Activated T-cell treated with anti-CD3 and anti-CD28 coated beads, Interleukin-2, amount 50 U/mL, for 72 hours (primary cell): ENCODE measurements at regions not wholly inside any gene's neighbourhood (a gene's known extent, or its start where the extent isn't known, plus 50 kb on each side); places are given as distances from the start of the nearest gene placed in this dataset.

Experiments
- ATAC-seq, 2 donors: fragments of 150-1000 bp; cut with Tn5 transposase; replicated peaks in 1 of 2; 2 replicates each; pipeline ENCODE4 v1.10.0; 2021; ENCODE audit warnings: moderate library complexity in 2 of 2, mild to moderate bottlenecking in 1 of 2
- DNase-seq, 2 donors: peaks; one replicate each; pipeline ENCODE4 v3.0.0; 2021 to 2022; ENCODE audit warnings: mixed read lengths in 1 of 2
- H3K27ac Mint-ChIP-seq: one replicate; pipeline ENCODE4 v1.8.0; 2022; ENCODE audit warnings: mild to moderate bottlenecking, moderate library complexity, mixed read lengths
- H3K27me3 Mint-ChIP-seq: one replicate; pipeline ENCODE4 v1.8.0; 2022; ENCODE audit warnings: low read depth, mixed read lengths
- H3K36me3 Mint-ChIP-seq, 2 donors: one replicate each; pipeline ENCODE4 v1.8.0; 2022; ENCODE audit warnings: mixed read lengths in 2 of 2, mild to moderate bottlenecking in 1 of 2; ENCODE audit not compliant: insufficient read depth in 2 of 2
- H3K4me1 Mint-ChIP-seq: one replicate; pipeline ENCODE4 v1.8.0; 2022; ENCODE audit warnings: low read depth, mixed read lengths
- H3K4me3 Mint-ChIP-seq, 2 donors: one replicate each; pipeline ENCODE4 v1.8.0; 2022; ENCODE audit warnings: mild to moderate bottlenecking in 2 of 2, mixed read lengths in 2 of 2, moderate library complexity in 2 of 2
- H3K9me3 Mint-ChIP-seq, 2 donors: one replicate each; pipeline ENCODE4 v1.8.0; 2022; ENCODE audit warnings: mixed read lengths in 2 of 2

DNA sequence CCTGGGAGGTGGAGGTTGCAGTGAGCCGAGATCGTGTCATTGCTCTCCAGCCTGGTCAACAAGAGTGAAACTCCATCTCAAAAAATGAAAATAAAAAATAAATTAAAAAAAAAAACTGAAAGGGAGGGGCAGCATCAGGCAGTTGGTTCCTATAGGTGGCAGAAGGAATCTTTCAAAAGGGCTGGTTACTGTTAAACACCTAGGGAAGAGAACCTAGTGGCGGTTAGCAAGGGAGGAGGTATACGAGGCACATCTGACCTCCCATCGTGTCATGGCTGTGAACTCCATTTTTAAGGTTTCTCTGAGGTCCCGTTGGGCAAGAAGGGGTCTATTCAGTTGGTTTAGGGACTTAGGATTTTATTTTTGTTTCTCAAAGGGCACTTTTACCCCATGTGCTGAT is 150.1 kb downstream of the SLC7A11 start:
- no peak for DNase-seq
- no peaks in the 10 kb centered on the region for H3K36me3 Mint-ChIP-seq
- H3K27ac Mint-ChIP-seq, result no peak overlapping the region
- no peaks in the 10 kb centered on the region for H3K4me1 Mint-ChIP-seq
- H3K9me3 Mint-ChIP-seq, result no peaks in the 10 kb centered on the region
- H3K27me3 Mint-ChIP-seq, result peaks cover 7% of the 10 kb centered on the region
- H3K4me3 Mint-ChIP-seq, result no peak overlapping the region
- no peak for ATAC-seq

DNA sequence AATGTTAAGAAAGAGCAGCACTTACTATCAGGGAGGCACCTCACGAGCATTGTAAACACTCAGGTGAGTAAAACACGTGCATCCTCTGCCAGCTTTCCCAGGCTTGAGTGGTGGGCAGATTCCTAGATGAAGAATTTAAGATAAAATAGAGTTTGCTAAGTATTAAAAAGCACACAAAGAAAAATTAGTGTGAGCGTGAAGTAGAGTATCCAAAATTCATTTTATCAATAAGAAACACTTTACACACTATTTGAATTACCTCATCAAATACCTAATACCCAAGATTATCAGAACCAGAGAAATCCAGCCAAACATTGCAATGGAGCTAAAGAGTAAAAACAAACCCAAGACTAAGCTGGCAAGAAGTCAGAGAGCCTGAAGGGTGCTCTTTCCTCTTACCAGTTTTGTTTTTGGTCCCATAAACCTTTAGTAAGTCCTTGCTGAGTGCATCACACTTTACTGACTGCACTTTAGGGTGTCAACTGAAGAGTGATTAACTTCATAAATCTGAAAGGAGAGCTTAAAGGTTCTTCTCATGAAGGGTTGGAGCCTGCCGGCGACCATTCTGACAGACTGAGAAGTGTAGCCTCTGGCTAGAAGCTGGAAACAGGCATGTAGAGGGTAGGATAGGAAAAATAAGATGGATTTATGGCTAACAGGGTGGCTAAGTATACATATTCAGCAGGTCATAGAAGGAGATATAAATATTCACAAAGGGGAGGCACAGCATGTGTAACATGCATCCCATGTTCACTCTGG is 151.1 kb downstream of the SLC7A11 start:
- peaks cover 7% of the 10 kb centered on the region for H3K27me3 Mint-ChIP-seq
- DNase-seq (no peak), ATAC-seq (no peak)
- H3K9me3 Mint-ChIP-seq, result no peaks in the 10 kb centered on the region
- H3K4me3 Mint-ChIP-seq, result no peak overlapping the region
- H3K4me1 Mint-ChIP-seq, result no peaks in the 10 kb centered on the region
- no peaks in the 10 kb centered on the region for H3K36me3 Mint-ChIP-seq
- H3K27ac Mint-ChIP-seq, result no peak overlapping the region

DNA sequence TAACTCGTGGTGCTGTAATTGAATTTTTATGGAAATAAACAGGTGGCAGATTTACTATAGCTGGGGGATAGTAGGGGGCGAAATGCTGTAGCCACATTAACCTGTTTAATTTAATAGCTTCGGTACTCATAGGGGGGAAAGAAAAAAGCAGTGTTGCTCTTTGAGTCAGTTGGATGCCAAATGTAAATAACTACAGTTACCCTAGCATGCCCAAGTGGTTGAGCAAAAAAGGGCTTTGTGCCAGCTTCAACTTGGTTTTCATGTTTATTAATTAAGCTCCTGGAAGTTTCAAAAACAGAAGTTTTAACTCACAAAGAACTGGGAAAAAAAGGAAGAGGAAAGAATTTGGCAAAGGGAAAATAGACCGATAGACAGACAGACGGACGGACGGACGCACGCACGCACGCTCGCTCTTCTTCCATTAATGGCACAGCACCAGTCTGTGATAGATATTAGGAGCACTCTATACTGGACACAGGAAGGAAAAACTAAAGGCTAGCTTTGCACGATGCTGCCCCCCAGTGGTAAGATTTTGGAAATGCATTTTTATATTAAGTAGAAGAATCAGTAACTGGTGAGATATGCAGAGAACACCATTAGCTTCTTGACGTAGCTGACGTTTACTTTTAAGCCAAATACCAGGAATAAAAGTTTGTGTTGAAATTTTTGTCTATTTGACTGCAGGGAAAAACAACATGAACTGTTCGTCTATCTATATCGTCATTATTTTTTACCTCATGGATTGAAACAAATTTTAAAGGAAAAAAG is 151.8 kb downstream of the SLC7A11 start:
- peaks cover 7% of the 10 kb centered on the region for H3K27me3 Mint-ChIP-seq
- H3K27ac Mint-ChIP-seq, result no peak overlapping the region
- H3K9me3 Mint-ChIP-seq, result no peaks in the 10 kb centered on the region
- peak; percentile 10 to 40 for DNase-seq
- H3K4me1 Mint-ChIP-seq, result no peaks in the 10 kb centered on the region
- no peak overlapping the region for H3K4me3 Mint-ChIP-seq
- H3K36me3 Mint-ChIP-seq, result no peaks in the 10 kb centered on the region
- no peak for ATAC-seq

DNA sequence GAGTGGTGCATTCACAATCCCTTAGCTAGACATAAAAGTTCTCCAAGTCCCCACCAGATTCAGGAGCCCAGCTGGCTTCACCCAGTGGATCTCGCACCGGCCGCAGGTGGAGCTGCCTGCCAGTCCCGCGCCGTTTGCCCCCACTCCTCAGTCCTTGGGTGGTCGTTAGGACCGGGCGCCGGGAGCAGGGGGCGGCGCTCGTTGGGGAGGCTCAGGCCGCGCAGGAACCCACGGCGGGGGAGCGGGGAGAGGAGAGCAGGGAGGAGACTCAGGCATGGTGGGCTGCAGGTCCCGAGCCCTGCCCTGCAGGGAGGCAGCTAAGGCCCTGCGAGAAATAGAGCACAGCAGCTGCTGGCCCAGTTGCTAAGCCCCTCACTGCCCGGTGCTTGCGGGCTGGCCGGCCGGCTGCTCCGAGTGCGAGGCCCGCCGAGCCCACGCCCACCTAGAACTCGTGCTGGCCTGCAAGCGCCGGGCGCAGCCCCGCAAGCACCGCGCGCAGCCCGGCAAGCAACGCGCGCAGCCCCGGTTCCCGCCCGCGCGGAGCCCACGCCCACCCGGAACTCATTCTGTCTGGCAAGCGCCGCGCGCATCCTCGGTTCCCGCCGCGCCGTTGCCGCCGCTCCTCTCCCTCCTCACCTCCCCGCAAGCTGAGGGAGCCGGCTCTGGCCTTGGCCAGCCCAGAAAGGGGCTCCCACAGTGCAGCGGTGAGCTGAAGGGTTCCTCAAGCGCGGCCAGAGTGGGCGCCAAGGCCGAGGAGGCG is 153.5 kb downstream of the SLC7A11 start:
- Mint-ChIP-seq H3K27me3 (peaks cover 7% of the 10 kb centered on the region), H3K36me3 (no peaks in the 10 kb centered on the region), H3K4me1 (no peaks in the 10 kb centered on the region), H3K4me3 (no peak overlapping the region), H3K27ac (no peak overlapping the region), H3K9me3 (no peaks in the 10 kb centered on the region)
- no peak for ATAC-seq
- DNase-seq, result no peak

DNA sequence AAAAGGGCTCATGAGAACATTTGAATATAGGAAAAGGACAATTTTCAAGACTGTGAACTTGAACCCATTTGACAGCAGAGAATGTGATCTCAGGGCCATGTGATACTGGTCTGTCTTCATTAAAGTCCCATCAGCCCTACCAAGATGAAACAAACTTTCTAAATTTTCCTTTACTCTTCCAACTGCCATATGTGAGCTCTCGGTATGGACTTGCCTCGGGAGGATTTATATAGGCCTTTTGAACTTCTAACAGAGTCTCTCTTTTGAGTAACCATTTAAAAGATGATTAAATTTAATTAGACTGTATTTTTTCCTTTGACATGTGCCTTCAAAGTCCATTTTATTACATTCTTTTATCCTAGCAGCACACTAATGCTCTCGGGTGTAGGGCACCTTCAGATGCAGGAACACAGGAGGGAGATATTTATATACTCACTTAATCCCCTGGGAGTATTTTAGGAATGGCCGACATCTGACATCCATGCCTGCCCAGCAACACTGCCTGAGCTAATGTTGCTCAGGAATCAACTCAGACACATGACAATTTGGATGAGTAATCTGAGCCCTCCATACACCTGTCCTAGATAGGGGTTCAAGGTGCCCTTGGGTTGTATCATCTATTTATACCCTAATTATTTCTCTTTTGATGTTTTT is 155.0 kb downstream of the SLC7A11 start:
- no peak for DNase-seq
- no peaks in the 10 kb centered on the region for H3K27me3 Mint-ChIP-seq
- H3K27ac Mint-ChIP-seq, result no peak overlapping the region
- H3K9me3 Mint-ChIP-seq, result no peaks in the 10 kb centered on the region
- no peak overlapping the region for H3K4me3 Mint-ChIP-seq
- no peak for ATAC-seq
- no peaks in the 10 kb centered on the region for H3K36me3 Mint-ChIP-seq
- no peaks in the 10 kb centered on the region for H3K4me1 Mint-ChIP-seq

DNA sequence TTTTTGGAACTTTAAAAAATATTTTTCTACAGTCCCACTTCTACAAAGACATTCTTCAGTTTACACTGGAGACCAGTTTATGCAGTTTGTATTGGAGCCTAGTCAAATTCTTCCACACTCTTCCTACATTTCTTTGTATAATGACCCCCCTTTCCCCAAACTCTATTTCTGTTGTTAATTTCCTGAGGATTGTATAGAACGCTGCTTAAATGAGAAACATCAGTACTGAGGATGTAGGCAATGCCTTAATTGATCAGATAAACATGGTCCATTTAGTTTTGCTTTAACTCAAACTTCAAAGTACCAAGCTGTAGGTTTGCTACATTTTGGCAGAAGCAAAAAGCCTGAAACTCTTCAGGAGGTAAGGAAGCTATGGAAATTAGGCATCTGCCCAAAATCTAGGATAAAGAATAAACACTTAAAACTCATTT is 155.5 kb downstream of the SLC7A11 start:
- Mint-ChIP-seq H3K9me3 (no peaks in the 10 kb centered on the region), H3K4me1 (no peaks in the 10 kb centered on the region), H3K27me3 (no peaks in the 10 kb centered on the region), H3K36me3 (no peaks in the 10 kb centered on the region), H3K4me3 (no peak overlapping the region), H3K27ac (no peak overlapping the region)
- DNase-seq (no peak), ATAC-seq (no peak)

DNA sequence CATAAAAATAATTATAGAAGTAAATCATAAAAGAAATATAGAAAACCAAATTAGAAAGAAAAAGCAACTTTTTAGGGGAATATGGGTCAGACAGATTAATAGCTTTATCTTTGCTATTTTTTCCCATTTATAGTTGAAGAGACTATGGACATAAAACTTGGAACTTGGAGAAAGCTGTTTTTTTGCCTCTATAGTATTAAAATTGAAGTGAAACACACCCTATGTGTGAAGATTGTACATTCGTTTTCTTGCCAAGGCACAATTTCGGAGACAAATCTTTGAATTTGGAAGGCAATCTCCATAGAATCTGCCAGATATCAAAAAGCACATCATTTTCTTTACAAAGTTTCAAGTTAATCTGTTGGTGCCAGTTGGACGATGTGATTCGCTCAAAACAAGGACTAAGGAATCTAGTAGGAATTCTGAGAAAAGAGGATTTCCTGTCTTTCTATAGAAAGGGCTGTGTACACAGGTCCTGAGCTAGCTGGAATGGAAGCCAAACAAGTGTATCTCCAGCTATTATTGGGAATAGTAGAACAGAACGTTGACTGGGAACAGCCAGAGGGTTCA is 156.3 kb downstream of the SLC7A11 start:
- H3K36me3 Mint-ChIP-seq, result no peaks in the 10 kb centered on the region
- no peak overlapping the region for H3K27ac Mint-ChIP-seq
- no peak for DNase-seq
- no peak overlapping the region for H3K4me3 Mint-ChIP-seq
- no peaks in the 10 kb centered on the region for H3K27me3 Mint-ChIP-seq
- no peaks in the 10 kb centered on the region for H3K9me3 Mint-ChIP-seq
- H3K4me1 Mint-ChIP-seq, result no peaks in the 10 kb centered on the region
- no peak for ATAC-seq

DNA sequence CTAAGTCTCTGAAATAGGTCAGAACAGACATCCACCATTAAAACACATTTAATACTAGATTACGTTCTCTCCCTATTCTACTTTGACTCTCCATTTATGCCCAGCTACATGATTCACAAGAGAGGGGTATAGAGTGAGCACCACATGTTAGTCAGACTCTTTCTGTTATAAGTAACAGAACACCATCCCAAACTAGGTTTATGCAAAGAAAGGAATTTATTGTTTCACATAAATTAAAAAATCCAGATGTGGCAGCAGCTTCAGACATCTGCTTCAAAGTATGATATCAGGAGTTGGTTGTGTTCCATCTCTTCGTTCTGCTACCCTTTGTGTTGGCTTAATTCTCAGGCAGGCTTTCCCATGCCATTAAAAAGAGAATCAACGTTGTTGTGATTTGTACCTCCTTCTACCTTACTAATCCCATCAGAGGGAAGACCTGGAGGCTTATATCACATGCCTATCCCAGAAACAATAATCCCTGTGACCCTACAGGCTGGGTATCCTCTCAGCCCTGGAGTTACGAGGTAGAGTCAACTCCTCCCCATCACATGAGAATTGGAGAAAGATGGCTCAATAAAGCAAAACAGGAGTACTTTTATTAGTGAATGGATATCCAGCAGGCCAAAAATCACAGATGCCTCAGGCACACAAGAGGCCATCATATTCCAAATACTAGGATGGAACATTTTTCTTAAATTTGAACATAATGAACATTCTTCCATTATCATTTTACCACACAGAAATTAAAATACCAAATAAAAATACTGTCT is 163.2 kb downstream of the SLC7A11 start:
- ATAC-seq, result no peak
- H3K4me1 Mint-ChIP-seq, result no peaks in the 10 kb centered on the region
- H3K27me3 Mint-ChIP-seq, result no peaks in the 10 kb centered on the region
- no peaks in the 10 kb centered on the region for H3K9me3 Mint-ChIP-seq
- no peak overlapping the region for H3K4me3 Mint-ChIP-seq
- no peaks in the 10 kb centered on the region for H3K36me3 Mint-ChIP-seq
- H3K27ac Mint-ChIP-seq, result no peak overlapping the region
- no peak for DNase-seq

DNA sequence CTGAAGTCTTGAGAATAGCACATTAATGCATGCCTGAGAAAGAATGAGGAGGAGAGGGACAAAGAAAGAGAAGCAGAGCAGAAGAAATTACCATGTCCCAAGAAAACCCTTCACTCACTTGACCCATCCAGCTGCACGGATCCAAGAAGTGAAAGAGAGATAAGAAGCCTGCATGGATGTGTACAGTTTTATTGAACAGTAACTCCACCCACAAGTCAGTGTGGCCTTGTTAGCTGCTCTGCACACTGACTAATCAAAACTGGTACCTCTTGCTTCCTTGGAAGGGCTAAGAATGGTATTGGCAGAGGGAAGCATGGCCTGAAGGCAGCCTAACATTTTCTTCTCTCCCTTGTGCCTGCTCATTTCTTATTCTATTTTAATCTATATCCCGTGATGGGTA is 163.9 kb downstream of the SLC7A11 start:
- no peak for DNase-seq
- H3K9me3 Mint-ChIP-seq, result no peaks in the 10 kb centered on the region

DNA sequence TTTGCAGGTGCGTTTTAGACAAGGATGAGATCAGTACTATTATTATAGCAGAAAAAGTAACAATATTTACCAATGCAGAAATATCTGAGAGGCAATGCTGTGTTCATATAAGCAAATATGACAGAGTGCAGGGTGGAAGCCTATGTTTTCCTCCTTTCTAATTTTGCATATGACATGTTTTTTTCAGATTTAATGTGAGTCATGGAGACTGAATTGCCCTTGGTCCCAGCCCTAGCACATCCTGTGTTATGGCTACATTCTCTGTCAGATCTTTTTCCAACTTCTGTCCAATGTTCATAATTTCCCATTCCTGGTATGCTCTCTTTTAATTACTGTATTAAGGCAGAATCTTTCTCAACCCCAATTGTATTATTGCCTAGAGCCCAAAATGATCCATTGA is 165.6 kb downstream of the SLC7A11 start:
- Mint-ChIP-seq H3K36me3 (no peaks in the 10 kb centered on the region), H3K27ac (no peak overlapping the region), H3K4me3 (no peak overlapping the region), H3K4me1 (no peaks in the 10 kb centered on the region), H3K9me3 (no peaks in the 10 kb centered on the region), H3K27me3 (no peaks in the 10 kb centered on the region)
- ATAC-seq (no peak), DNase-seq (no peak)

More for the DNA sequence above, 163.9 kb downstream of the SLC7A11 start:
- H3K36me3 Mint-ChIP-seq, result no peaks in the 10 kb centered on the region
- H3K27me3 Mint-ChIP-seq, result no peaks in the 10 kb centered on the region
- H3K4me1 Mint-ChIP-seq, result no peaks in the 10 kb centered on the region
- no peak overlapping the region for H3K4me3 Mint-ChIP-seq
- no peak overlapping the region for H3K27ac Mint-ChIP-seq
- no peak for ATAC-seq

DNA sequence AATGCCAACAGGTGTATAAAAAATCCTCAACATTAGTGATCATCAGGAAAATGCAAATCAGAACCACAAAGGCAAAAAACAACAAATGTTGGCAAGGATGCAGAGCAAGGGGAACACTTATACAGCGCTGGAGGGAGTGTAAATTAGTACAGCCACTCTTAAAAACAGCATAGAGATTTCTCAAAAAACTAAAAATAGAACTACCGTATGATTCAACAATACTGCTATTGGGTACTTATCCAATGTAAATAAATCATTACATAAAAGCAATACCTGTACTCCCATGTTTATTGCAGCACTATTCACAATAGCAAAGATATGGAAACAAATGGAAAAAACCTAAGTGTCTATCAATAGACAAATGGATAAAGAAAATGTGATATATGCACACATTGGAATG is 171.3 kb downstream of the SLC7A11 start:
- Mint-ChIP-seq H3K4me3 (no peak overlapping the region), H3K4me1 (no peaks in the 10 kb centered on the region)
- DNase-seq, result no peak

DNA sequence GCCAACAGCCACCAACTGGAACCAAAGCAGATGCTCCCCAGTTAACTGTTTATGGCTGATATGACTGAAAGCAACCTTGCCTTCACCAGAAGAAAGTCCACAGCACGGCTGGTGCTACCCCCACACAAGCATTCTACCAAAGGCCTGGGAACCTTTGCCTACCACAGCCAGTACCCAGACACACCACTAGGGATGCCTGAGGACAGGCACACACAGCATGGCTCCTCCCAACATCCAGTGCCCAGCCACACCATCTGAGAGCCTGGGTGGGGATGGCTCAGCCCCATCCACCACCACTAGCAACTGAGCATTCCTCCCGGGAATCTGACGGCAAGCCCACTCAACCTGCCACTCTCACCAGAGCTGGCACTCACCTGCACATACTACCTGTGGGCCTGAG is 178.6 kb downstream of the SLC7A11 start:
- no peaks in the 10 kb centered on the region for H3K4me1 Mint-ChIP-seq
- H3K36me3 Mint-ChIP-seq, result peaks cover 0 to 3% of the 10 kb centered on the region in 2 donors
- H3K27me3 Mint-ChIP-seq, result no peaks in the 10 kb centered on the region
- no peak for DNase-seq
- no peak for ATAC-seq
- H3K9me3 Mint-ChIP-seq, result peaks cover 7 to 9% of the 10 kb centered on the region in 2 donors
- H3K4me3 Mint-ChIP-seq, result no peak overlapping the region
- H3K27ac Mint-ChIP-seq, result no peak overlapping the region

More for the DNA sequence above, 171.3 kb downstream of the SLC7A11 start:
- Mint-ChIP-seq H3K27ac (no peak overlapping the region), H3K36me3 (no peaks in the 10 kb centered on the region), H3K9me3 (peaks cover 2 to 4% of the 10 kb centered on the region in 2 donors), H3K27me3 (no peaks in the 10 kb centered on the region)
- no peak for ATAC-seq
